CD4-positive, alpha-beta memory T cell (primary cell): ENCODE measurements at regions not wholly inside any gene's neighbourhood (a gene's known extent, or its start where the extent isn't known, plus 50 kb on each side); places are given as distances from the start of the nearest gene placed in this dataset.
"Not testable (repeated sequence)": the region's sequence is repeated elsewhere in the genome, so short reads cannot be mapped to it uniquely, and the experiment has no call there.

Experiments
- CTCF ChIA-PET: fragments of 350-600 bp; sonication (Branson Sonifier 250); formaldehyde crosslinking; loops from one replicate; lab custom pipeline; 2021; ENCODE audit warnings: inconsistent platforms; ENCODE audit not compliant: partially characterized antibody; lab: Charles Lee
- POLR2A ChIA-PET: fragments of 350-600 bp; sonication (Branson Sonifier 250); formaldehyde crosslinking; loops from one replicate; lab custom pipeline; 2021; ENCODE audit not compliant: partially characterized antibody; lab: Charles Lee
- DNase-seq, 5 donors: peaks; one replicate each; pipeline versions ENCODE4 v3.0.0 to v3.0.0-alpha.2; 2020 to 2022; ENCODE audit warnings: mixed read lengths in 1 of 5
- H3K27ac ChIP-seq: one replicate; pipeline ENCODE4 v1.7.0; 2013; ENCODE audit warnings: low read depth, low read length
- H3K27me3 ChIP-seq: 2 replicates; pipeline ENCODE4 v1.7.0; 2013; ENCODE audit warnings: mild to moderate bottlenecking, low read length, moderate library complexity; ENCODE audit not compliant: insufficient read depth
- H3K36me3 ChIP-seq: 2 replicates; pipeline ENCODE4 v1.7.0; 2013; ENCODE audit warnings: mild to moderate bottlenecking, low read length, moderate library complexity; ENCODE audit not compliant: insufficient read depth
- H3K4me1 ChIP-seq: 2 replicates; pipeline ENCODE4 v1.7.0; 2013; ENCODE audit warnings: mild to moderate bottlenecking, low read length, moderate library complexity; ENCODE audit not compliant: insufficient read depth
- H3K4me3 ChIP-seq, 2 donors: one replicate each; pipeline ENCODE4 v1.7.0; 2013; ENCODE audit warnings: low read length in 2 of 2, mild to moderate bottlenecking in 1 of 2
- H3K9me3 ChIP-seq, 2 donors: one replicate each; pipeline ENCODE4 v1.7.0; 2013; ENCODE audit warnings: low read length in 2 of 2, control low read depth in 1 of 2; ENCODE audit not compliant: control insufficient read depth in 1 of 2
- H3K27ac Mint-ChIP-seq, 7 donors: one replicate each; pipeline ENCODE4 v1.8.0; 2020 to 2021; ENCODE audit warnings: mixed read lengths in 7 of 7, mild to moderate bottlenecking in 6 of 7, inconsistent platforms in 3 of 7, moderate library complexity in 3 of 7
- H3K27me3 Mint-ChIP-seq, 2 donors: one replicate each; pipeline ENCODE4 v1.8.0; 2020 to 2021; ENCODE audit warnings: mixed read lengths in 2 of 2
- H3K36me3 Mint-ChIP-seq, 2 donors: one replicate each; pipeline ENCODE4 v1.8.0; 2020 to 2021; ENCODE audit warnings: mixed read lengths in 2 of 2, inconsistent platforms in 1 of 2, mild to moderate bottlenecking in 1 of 2
- H3K4me1 Mint-ChIP-seq, 4 donors: one replicate each; pipeline ENCODE4 v1.8.0; 2020 to 2021; ENCODE audit warnings: mixed read lengths in 4 of 4, mild to moderate bottlenecking in 1 of 4
- H3K4me3 Mint-ChIP-seq, 8 donors: one replicate each; pipeline ENCODE4 v1.8.0; 2020 to 2021; ENCODE audit warnings: mixed read lengths in 8 of 8, mild to moderate bottlenecking in 7 of 8, moderate library complexity in 6 of 8, inconsistent platforms in 3 of 8
- H3K9me3 Mint-ChIP-seq, 8 donors: one replicate each; pipeline ENCODE4 v1.8.0; 2020 to 2021; ENCODE audit warnings: mixed read lengths in 8 of 8, mild to moderate bottlenecking in 5 of 8, inconsistent platforms in 3 of 8, moderate library complexity in 1 of 8
- intact Hi-C: fragments of 100-400 bp; cut with micrococcal nuclease; formaldehyde crosslinking; loops from one replicate; pipeline ENCODE4 v1.15.1; 2023

DNA sequence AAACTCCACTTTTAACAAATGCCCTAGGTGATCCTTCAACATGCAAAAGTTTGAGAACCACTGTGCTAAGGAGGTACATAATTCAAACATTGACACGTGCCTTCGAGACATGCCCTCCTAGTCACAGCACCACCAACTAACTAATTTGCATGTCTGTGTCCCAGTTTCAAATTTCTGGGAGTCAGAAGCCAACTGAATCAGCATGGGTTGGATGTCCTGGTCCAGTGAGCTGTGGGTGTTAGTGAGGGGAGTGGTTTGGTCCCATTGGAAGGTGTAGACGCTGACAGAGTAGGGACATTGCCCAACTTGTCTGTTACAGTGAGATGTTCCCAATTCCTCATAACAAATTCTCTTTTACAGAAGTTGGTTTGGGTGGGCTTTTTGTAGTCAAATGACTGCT lies 67.3 kb upstream of the ADPGK start:
- Histone ChIP-seq H3K36me3 (no peaks in the 10 kb centered on the region), H3K9me3 (no peaks in the 10 kb centered on the region), H3K4me3 (no peak overlapping the region), H3K4me1 (no peaks in the 10 kb centered on the region), H3K27ac (no peak overlapping the region), H3K27me3 (peaks cover 4% of the 10 kb centered on the region)
- ChIA-PET POLR2A (no interaction called here), CTCF (no interaction called here)
- H3K9me3 Mint-ChIP-seq, result peaks cover 0 to 2% (median 0%) of the 10 kb centered on the region in 8 donors
- H3K27ac Mint-ChIP-seq, result no peak overlapping the region
- intact Hi-C loops, result no loop called here
- H3K36me3 Mint-ChIP-seq, result no peaks in the 10 kb centered on the region
- H3K4me1 Mint-ChIP-seq, result peaks cover 0 to 1% (median 0%) of the 10 kb centered on the region in 4 donors
- peaks cover 22 to 28% of the 10 kb centered on the region in 2 donors for H3K27me3 Mint-ChIP-seq
- no peak for DNase-seq
- H3K4me3 Mint-ChIP-seq, result no peak overlapping the region

DNA sequence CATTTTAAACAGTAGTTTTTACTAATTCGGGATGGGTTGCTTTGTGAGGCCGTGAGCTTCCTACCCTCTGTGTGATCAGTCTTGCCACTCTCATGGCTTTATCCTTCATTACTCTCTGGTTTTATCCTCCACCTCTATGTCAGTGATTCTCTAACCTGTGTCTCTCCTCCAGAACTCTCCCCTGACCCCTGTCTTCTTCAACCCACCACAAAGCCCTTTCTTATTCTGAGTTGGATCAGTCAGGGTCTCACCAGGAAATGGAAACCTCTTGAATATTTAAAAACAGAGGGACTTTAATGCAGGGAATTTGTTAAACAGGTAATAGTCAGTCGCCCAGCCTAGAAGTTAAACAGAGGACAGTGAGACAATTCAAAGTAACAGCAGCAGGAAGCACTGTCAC lies 64.2 kb upstream of the ADPGK start:
- peaks cover 8 to 13% (median 9%) of the 10 kb centered on the region in 4 donors for H3K4me1 Mint-ChIP-seq
- intact Hi-C loops, result no loop called here
- H3K27me3 Mint-ChIP-seq, result peaks cover 22% of the 10 kb centered on the region in 2 donors

DNA sequence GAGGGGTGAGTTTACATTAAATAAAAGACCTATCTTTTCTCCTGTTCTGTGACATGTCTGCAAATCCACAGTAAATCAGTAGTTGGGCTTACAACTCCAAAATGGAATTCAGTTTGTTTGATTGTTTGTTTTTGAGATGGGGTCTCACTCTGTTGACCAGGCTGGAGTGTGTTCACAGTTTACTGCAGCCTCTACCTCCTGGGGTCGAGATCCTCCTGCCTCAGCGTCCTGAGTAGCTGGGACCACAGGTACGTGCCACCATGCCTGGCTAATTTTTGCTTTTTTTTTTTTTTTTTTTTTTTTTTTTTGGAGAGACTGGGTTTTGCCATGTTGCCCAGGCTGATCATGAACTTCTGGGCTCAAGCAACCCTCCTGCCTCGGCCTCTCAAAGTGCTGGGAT lies 63.5 kb upstream of the ADPGK start:
- H3K36me3 ChIP-seq, result no peaks in the 10 kb centered on the region
- H3K27me3 ChIP-seq, result peaks cover 4% of the 10 kb centered on the region
- Mint-ChIP-seq H3K36me3 (no peaks in the 10 kb centered on the region), H3K27ac (no peak overlapping the region), H3K27me3 (peaks cover 19% of the 10 kb centered on the region in 2 donors), H3K4me3 (no peak overlapping the region), H3K9me3 (peaks cover 0 to 5% (median 1%) of the 10 kb centered on the region in 8 donors), H3K4me1 (peaks cover 8 to 13% (median 9%) of the 10 kb centered on the region in 4 donors)
- H3K27ac ChIP-seq, result no peak overlapping the region
- CTCF ChIA-PET, result no interaction called here
- H3K4me3 ChIP-seq, result no peak overlapping the region
- DNase-seq, result no peak
- POLR2A ChIA-PET, result no interaction called here
- peaks cover 4% of the 10 kb centered on the region for H3K4me1 ChIP-seq
- H3K9me3 ChIP-seq, result no peaks in the 10 kb centered on the region
- intact Hi-C loops, result no loop called here

More for the DNA sequence above, 64.2 kb upstream of the ADPGK start:
- H3K36me3 ChIP-seq, result no peaks in the 10 kb centered on the region
- no peaks in the 10 kb centered on the region for H3K36me3 Mint-ChIP-seq
- POLR2A ChIA-PET, result no interaction called here
- CTCF ChIA-PET, result no interaction called here
- no peak overlapping the region for H3K27ac Mint-ChIP-seq
- H3K27ac ChIP-seq, result no peak overlapping the region
- no peaks in the 10 kb centered on the region for H3K9me3 ChIP-seq
- H3K4me1 ChIP-seq, result peaks cover 4% of the 10 kb centered on the region
- DNase-seq, result no peak
- peaks cover 4% of the 10 kb centered on the region for H3K27me3 ChIP-seq
- peaks cover 0 to 5% (median 1%) of the 10 kb centered on the region in 8 donors for H3K9me3 Mint-ChIP-seq
- no peak overlapping the region for H3K4me3 Mint-ChIP-seq
- no peak overlapping the region for H3K4me3 ChIP-seq

DNA sequence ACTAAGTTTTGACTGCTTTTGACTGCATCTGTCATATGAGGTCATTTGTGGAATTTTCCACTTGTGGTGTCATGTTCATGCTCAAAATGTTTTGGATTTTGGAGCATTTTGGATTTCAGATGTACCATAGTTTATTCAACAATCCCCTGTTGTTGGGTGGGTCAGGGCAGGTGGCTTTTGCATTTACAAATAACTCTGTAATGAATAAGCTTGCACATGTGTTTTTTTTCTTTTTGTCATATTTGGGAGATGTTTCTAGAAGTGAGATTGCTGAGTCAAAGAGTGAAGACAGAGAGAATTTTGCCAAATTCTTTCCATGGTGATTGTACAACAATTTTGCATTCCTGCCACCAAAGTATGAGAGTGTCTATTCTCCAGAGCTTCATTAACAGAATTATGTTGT lies 62.4 kb upstream of the ADPGK start:
- Histone ChIP-seq H3K9me3 (no peaks in the 10 kb centered on the region), H3K27ac (no peak overlapping the region), H3K4me1 (peaks cover 4% of the 10 kb centered on the region), H3K27me3 (peaks cover 4% of the 10 kb centered on the region), H3K36me3 (no peaks in the 10 kb centered on the region), H3K4me3 (no peak overlapping the region)
- Mint-ChIP-seq H3K4me1 (peaks cover 8 to 13% (median 9%) of the 10 kb centered on the region in 4 donors), H3K36me3 (no peaks in the 10 kb centered on the region), H3K27ac (no peak overlapping the region), H3K4me3 (no peak overlapping the region), H3K9me3 (peaks cover 0 to 5% (median 1%) of the 10 kb centered on the region in 8 donors), H3K27me3 (peaks cover 19% of the 10 kb centered on the region in 2 donors)
- intact Hi-C loops, result no loop called here
- DNase-seq, result no peak
- CTCF ChIA-PET, result no interaction called here
- POLR2A ChIA-PET, result no interaction called here

DNA sequence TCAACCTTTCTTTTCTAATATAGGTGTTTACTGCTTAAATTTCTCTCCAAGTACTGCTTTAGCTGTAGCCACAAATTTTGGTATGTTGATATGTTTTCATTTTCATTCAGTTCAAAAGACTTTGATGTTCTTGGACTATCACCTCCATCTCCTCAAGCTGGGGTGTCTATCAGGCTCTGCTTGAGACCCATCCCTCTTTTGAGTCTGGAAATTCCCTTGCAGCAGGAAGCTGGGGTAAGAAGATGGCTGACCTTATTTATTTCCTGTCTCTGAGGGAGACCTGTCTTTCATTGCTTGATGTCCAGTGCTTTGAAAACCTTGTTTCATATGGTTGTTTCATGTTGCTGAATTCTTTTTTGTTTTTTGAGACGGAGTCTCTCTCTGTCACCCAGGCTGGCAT lies 60.5 kb upstream of the ADPGK start:
- H3K9me3 Mint-ChIP-seq, result peaks cover 0 to 5% (median 1%) of the 10 kb centered on the region in 8 donors
- H3K4me1 ChIP-seq, result peaks cover 4% of the 10 kb centered on the region
- peaks cover 7 to 13% (median 9%) of the 10 kb centered on the region in 4 donors for H3K4me1 Mint-ChIP-seq
- H3K27me3 Mint-ChIP-seq, result peaks cover 10 to 13% of the 10 kb centered on the region in 2 donors
- no peaks in the 10 kb centered on the region for H3K27me3 ChIP-seq
- H3K4me3 Mint-ChIP-seq, result peak overlapping the region in 1 of 8 donors; percentile 9
- no peaks in the 10 kb centered on the region for H3K9me3 ChIP-seq
- peak overlapping the region in 3 of 7 donors; percentile 5 to 85 (median 49) for H3K27ac Mint-ChIP-seq
- peak in 1 of 5 donors; percentile 11 for DNase-seq
- POLR2A ChIA-PET, result no interaction called here
- H3K27ac ChIP-seq, result no peak overlapping the region
- H3K36me3 ChIP-seq, result no peaks in the 10 kb centered on the region
- CTCF ChIA-PET, result no interaction called here
- no peak overlapping the region for H3K4me3 ChIP-seq
- intact Hi-C loops, result no loop called here
- H3K36me3 Mint-ChIP-seq, result no peaks in the 10 kb centered on the region

DNA sequence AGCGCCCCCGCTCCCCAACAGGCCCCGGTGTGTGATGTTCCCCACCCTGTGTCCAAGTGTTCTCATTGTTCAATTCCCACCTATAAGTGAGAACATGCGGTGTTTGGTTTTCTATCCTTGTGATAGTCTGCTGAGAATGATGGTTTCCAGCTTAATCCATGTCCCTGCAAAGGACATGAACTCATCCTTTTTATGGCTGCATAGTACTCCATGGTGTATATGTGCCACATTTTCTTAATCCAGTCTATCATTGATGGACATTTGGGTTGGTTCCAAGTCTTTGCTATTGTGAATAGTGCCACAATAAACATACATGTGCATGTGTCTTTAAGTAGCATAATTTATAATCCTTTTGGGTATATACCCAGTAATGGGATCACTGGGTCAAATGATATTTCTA lies 59.8 kb upstream of the ADPGK start:
- CTCF ChIA-PET, H3K27me3 Mint-ChIP-seq, H3K9me3 Mint-ChIP-seq, H3K27ac ChIP-seq, H3K9me3 ChIP-seq, H3K27ac Mint-ChIP-seq, H3K4me3 ChIP-seq, intact Hi-C loops, H3K36me3 ChIP-seq, H3K4me3 Mint-ChIP-seq, POLR2A ChIA-PET, H3K27me3 ChIP-seq, H3K4me1 ChIP-seq, H3K36me3 Mint-ChIP-seq, DNase-seq: not testable (repeated sequence)
- H3K4me1 Mint-ChIP-seq, result peaks cover 7 to 13% (median 9%) of the 10 kb centered on the region in 4 donors

DNA sequence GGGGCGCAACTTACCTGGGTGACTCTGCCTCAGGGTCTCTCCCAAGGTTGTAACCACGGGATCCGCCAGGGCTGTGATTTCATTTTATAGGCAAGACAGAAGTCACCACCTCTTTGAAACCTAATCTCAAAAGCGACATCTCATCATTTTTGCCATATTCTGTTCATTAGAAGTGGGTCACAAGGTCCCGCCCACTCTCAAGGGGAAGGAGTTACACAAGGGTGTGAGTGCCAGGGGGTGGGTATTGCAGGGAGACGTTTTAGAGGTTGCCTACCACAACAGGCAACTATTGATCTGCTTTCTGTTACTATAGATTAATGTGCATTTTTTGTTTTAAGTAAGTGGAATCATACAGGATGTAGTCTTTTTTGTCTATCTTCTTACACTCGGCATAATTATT lies 56.6 kb upstream of the ADPGK start:
- no peak overlapping the region for H3K4me3 Mint-ChIP-seq
- Histone ChIP-seq H3K27me3 (no peaks in the 10 kb centered on the region), H3K9me3 (no peaks in the 10 kb centered on the region), H3K4me3 (no peak overlapping the region), H3K36me3 (no peaks in the 10 kb centered on the region), H3K27ac (no peak overlapping the region), H3K4me1 (peaks cover 4% of the 10 kb centered on the region)
- ChIA-PET CTCF (no interaction called here), POLR2A (no interaction called here)
- no peak overlapping the region for H3K27ac Mint-ChIP-seq
- H3K27me3 Mint-ChIP-seq, result peaks cover 4 to 13% of the 10 kb centered on the region in 2 donors
- H3K9me3 Mint-ChIP-seq, result peaks cover 0 to 3% (median 1%) of the 10 kb centered on the region in 8 donors
- H3K4me1 Mint-ChIP-seq, result peaks cover 7 to 13% (median 9%) of the 10 kb centered on the region in 4 donors
- no peak for DNase-seq
- intact Hi-C loops, result no loop called here
- H3K36me3 Mint-ChIP-seq, result no peaks in the 10 kb centered on the region
